ENCODE measurements at regions not wholly inside any gene's neighbourhood (a gene's known extent, or its start where the extent isn't known, plus 50 kb on each side); places are given as distances from the start of the nearest gene placed in this dataset.
"Not testable (repeated sequence)": the region's sequence is repeated elsewhere in the genome, so short reads cannot be mapped to it uniquely, and the experiment has no call there.

DNA sequence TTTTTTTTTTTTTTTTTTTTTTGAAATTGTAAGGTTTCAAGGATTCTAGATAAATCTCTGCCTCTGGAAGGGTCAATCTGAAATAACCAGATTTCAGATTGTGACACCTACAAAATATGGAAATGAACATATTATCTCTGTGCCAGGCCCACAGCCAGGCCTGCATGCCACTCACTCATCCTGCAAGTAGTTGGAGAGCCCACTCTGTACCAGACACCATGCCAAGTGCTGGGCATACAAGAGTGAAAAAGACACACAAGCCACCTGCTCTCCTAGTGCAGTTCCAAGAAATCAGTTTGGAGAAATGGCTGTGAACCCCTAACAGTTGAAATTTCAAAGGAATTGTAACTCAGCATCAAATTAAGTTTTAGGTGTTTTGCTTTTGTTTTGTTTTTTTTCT lies 145.9 kb upstream of the NOCT start:
- H3K27ac Mint-ChIP-seq: no peak overlapping the region
- H3K27me3 Mint-ChIP-seq: peaks cover 11 to 17% of the 10 kb centered on the region in 2 donors
- ATAC-seq (replicated peaks) (no peak), DNase-seq (no peak)
- no peaks in the 10 kb centered on the region for H3K36me3 Mint-ChIP-seq (ENCODE audit: insufficient read depth)
- no peak overlapping the region for H3K4me3 Mint-ChIP-seq
- no peaks in the 10 kb centered on the region for H3K4me1 Mint-ChIP-seq (ENCODE audit: low read depth in 2 of 2)
- H3K9me3 Mint-ChIP-seq: no peaks in the 10 kb centered on the region

DNA sequence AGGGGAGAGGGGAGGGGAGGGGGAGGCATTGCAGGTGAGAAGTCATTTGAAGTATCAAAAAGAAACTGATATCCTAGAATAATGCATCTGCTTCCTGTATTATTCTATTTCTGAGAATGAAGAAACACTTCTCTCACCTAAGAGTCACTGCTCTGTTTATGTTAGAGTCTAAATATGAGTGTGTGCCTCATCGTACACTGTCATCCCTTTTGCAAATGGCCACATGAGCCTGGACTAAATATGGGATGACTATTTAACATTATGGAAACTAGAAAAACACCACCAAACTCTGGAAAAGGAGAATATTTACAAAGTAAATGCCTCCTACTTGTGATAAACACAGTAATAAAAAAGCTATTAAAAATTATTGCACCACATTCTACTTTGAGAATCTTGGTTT lies 146.4 kb upstream of the NOCT start:
- no peak overlapping the region for H3K4me3 Mint-ChIP-seq
- no peaks in the 10 kb centered on the region for H3K9me3 Mint-ChIP-seq
- peaks cover 6 to 12% of the 10 kb centered on the region in 2 donors for H3K27me3 Mint-ChIP-seq
- H3K36me3 Mint-ChIP-seq (ENCODE audit: insufficient read depth): no peaks in the 10 kb centered on the region
- no peak for DNase-seq
- no peak for ATAC-seq (replicated peaks)
- H3K4me1 Mint-ChIP-seq (ENCODE audit: low read depth in 2 of 2): no peaks in the 10 kb centered on the region
- H3K27ac Mint-ChIP-seq: no peak overlapping the region

DNA sequence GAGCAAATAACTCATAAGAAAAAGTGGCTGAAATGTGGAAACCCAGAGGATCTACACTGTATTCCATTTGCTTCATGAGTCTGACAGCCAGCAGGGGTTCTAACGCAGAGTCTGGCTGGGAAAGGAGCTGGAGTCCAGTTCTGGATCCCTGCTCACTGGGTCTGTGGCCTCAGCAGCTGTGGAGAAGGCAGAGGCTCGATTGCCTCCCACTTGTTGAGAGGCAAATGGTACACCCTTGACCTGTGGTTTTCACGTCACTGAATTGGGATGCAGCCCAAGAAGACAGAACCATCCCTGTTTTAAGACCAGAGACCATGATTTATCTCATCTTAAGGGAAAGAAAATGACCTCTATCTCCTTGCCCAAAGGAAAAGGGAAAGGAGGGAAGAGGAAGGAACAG lies 147.0 kb upstream of the NOCT start:
- Mint-ChIP-seq H3K36me3 (ENCODE audit: insufficient read depth) (no peaks in the 10 kb centered on the region), H3K9me3 (no peaks in the 10 kb centered on the region), H3K4me3 (no peak overlapping the region), H3K4me1 (ENCODE audit: low read depth in 2 of 2) (no peaks in the 10 kb centered on the region), H3K27ac (no peak overlapping the region), H3K27me3 (peaks cover under 1 to 8% of the 10 kb centered on the region in 2 donors)
- ATAC-seq (replicated peaks) (no peak), DNase-seq (no peak)

DNA sequence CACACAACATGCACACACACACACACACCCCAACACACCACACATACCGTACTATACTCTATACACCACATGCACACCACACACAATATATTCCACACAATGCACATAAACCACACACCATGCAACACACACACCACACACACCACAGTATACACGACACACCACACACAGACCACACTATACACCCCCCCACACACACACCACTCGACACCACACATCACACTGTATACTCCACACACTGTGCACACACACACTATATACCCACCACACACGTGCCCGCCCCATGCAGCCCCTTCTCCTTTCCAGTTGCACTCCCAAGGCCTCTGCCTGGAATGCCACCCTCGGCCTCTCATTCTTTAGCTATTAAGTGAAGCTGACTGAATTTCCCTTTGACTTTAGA lies 148.2 kb upstream of the NOCT start:
- DNase-seq (no peak), ATAC-seq (replicated peaks) (no peak)
- Mint-ChIP-seq H3K4me3 (no peak overlapping the region), H3K9me3 (no peaks in the 10 kb centered on the region), H3K36me3 (ENCODE audit: insufficient read depth) (no peaks in the 10 kb centered on the region), H3K27me3 (no peaks in the 10 kb centered on the region), H3K4me1 (ENCODE audit: low read depth in 2 of 2) (no peaks in the 10 kb centered on the region), H3K27ac (no peak overlapping the region)

DNA sequence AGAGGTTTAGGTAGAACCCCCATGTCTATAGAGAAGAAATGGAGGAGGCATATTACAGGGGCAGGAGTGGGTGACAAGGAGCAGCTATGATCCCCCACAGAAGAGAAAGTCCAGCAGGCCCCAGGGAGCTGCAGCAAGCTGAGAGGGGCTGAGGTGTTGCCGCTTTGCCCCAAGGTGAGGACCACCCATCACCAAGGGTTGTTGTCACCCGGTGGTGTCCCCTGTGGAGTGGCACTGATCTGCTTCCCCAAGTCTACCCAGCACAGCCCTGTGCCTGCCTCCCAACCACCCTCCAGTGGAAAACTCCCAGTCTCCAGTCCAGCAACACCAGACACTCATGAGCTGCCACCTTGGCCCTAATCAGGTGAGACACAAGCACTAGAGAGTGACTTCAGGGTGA lies 149.3 kb upstream of the NOCT start:
- no peak overlapping the region for H3K4me3 Mint-ChIP-seq
- ATAC-seq (replicated peaks): no peak

DNA sequence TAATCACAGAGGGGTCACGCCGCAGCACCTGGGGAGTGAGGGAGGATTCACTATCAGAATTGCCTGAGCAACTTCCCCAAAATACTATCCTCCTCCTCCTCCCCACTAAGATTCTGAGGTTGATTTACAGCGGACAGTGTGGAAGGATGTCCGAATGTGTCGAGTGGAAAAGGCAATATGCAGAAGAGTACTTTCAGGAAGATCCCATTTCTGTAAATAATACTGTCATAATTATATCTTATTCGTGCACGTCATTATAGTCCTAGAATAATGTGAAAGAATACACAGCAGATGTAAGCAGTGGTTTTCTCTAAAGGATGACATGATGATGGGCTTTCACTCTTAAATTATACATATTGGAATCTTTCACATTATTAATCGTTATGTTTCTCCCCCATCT lies 149.8 kb upstream of the NOCT start:
- H3K9me3 Mint-ChIP-seq: no peaks in the 10 kb centered on the region
- H3K4me1 Mint-ChIP-seq (ENCODE audit: low read depth in 2 of 2): no peaks in the 10 kb centered on the region
- H3K27me3 Mint-ChIP-seq: no peaks in the 10 kb centered on the region
- no peak for ATAC-seq (replicated peaks)
- H3K36me3 Mint-ChIP-seq (ENCODE audit: insufficient read depth): no peaks in the 10 kb centered on the region
- no peak overlapping the region for H3K27ac Mint-ChIP-seq
- H3K4me3 Mint-ChIP-seq: no peak overlapping the region
- DNase-seq: no peak

More for the DNA sequence above, 149.3 kb upstream of the NOCT start:
- H3K36me3 Mint-ChIP-seq (ENCODE audit: insufficient read depth): no peaks in the 10 kb centered on the region
- no peak overlapping the region for H3K27ac Mint-ChIP-seq
- no peak for DNase-seq
- H3K9me3 Mint-ChIP-seq: no peaks in the 10 kb centered on the region
- no peaks in the 10 kb centered on the region for H3K27me3 Mint-ChIP-seq
- no peaks in the 10 kb centered on the region for H3K4me1 Mint-ChIP-seq (ENCODE audit: low read depth in 2 of 2)

DNA sequence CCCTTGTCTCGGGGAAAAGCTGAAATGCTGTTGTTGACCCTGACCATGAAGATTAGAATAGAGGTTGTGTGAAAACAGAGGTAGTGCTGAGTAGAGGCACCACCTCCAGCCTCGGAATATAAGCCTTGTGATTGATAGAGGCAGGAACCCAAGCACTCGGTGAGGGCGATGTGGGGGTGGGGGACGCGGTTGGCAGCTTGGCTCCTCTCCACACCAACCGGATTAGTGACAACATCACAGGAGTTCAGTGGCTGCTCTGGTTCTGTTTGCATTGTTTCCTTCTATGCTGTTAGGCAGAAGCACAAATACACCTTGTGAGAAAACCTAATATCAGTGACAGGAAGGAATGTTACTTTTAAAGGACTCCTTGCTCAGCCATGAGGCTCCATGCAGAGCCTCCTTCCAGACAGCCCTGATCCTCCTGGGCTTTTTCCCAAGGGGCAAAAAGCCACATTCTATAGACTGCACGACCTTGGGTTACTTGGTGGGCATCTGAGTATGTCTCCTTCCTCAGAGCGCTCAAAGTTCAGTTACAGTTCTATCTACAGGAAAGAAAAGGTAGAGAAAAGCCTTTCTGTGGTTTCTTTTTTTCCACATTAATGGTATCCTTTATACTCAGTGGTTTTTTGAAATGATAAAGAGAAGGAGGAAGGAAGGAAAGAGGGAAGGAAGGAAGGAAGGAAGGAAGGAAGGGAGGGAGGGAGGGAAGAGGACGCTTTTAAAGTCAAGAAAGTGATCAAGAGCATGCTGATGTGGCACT lies 150.4 kb upstream of the NOCT start:
- Mint-ChIP-seq H3K4me3 (no peak overlapping the region), H3K4me1 (ENCODE audit: low read depth in 2 of 2) (no peaks in the 10 kb centered on the region), H3K36me3 (ENCODE audit: insufficient read depth) (no peaks in the 10 kb centered on the region), H3K27me3 (no peaks in the 10 kb centered on the region), H3K27ac (no peak overlapping the region), H3K9me3 (no peaks in the 10 kb centered on the region)
- ATAC-seq (replicated peaks) (no peak), DNase-seq (no peak)

DNA sequence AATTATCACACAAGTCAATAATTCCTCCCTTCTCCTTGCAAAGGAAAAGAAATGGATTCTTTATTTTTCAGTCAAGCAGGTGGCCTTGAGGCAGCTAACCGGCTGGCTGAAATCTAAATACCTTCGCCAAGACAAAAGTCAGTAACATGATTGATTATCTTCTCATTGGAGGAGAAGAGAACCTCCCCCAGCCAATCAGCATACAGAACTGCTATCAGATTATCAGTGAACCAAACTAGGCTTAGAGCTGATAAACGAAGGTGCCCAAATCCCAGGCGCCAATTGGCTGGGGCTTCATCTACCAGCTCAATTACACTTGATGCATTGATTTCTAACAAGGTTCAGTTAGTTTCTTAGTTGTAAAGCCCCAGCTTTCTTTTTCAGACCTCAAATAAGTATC lies 152.4 kb upstream of the NOCT start:
- ATAC-seq (replicated peaks) (no peak), DNase-seq (no peak)
- H3K4me3 Mint-ChIP-seq: no peak overlapping the region
- H3K27me3 Mint-ChIP-seq: no peaks in the 10 kb centered on the region
- H3K4me1 Mint-ChIP-seq (ENCODE audit: low read depth in 2 of 2): no peaks in the 10 kb centered on the region
- H3K36me3 Mint-ChIP-seq (ENCODE audit: insufficient read depth): no peaks in the 10 kb centered on the region
- no peaks in the 10 kb centered on the region for H3K9me3 Mint-ChIP-seq
- H3K27ac Mint-ChIP-seq: no peak overlapping the region

DNA sequence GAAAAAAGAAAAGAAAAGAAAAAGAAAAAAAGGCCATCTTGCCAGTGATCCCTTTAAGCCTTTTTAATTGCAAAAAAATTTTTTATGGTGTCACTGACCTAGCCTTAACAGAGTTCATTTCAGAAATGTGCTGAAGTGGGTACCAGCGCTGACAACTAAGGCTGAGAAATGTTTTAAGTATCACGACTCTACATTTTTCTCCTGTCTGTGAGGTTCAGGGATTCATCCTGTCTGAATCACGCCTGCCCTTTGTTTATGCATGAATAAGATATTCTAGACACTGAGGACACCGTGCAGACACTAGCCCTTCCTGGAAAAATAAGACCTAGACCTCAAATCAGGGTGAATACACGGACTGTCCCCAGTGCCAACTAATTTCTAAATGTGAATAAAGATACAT lies 154.4 kb upstream of the NOCT start:
- H3K36me3 Mint-ChIP-seq (ENCODE audit: insufficient read depth): no peaks in the 10 kb centered on the region
- no peak overlapping the region for H3K27ac Mint-ChIP-seq
- DNase-seq (no peak), ATAC-seq (replicated peaks) (no peak)
- H3K4me3 Mint-ChIP-seq: no peak overlapping the region
- H3K4me1 Mint-ChIP-seq (ENCODE audit: low read depth in 2 of 2): no peaks in the 10 kb centered on the region
- H3K27me3 Mint-ChIP-seq: peaks cover 2% of the 10 kb centered on the region in 2 donors
- H3K9me3 Mint-ChIP-seq: no peaks in the 10 kb centered on the region

DNA sequence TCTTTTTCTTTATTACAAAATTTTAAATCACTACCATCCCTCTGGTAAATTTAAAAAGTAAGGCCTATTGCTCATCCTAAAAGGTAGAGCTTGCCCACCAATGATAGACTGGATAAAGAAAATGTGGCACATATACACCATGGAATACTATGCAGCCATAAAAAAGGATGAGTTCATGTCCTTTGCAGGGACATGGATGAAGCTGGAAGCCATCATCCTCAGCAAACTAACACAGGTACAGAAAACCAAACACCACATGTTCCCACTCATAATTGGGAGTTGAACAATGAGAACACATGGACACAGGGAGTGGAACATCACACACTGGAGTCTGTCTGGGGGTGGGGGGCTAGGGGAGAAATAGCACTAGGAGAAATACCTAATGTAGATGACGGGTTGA lies 155.2 kb upstream of the NOCT start:
- not testable (repeated sequence) for H3K9me3 Mint-ChIP-seq; ATAC-seq (replicated peaks); DNase-seq; H3K27ac Mint-ChIP-seq; H3K4me1 Mint-ChIP-seq (ENCODE audit: low read depth in 2 of 2); H3K4me3 Mint-ChIP-seq; H3K36me3 Mint-ChIP-seq (ENCODE audit: insufficient read depth); H3K27me3 Mint-ChIP-seq

DNA sequence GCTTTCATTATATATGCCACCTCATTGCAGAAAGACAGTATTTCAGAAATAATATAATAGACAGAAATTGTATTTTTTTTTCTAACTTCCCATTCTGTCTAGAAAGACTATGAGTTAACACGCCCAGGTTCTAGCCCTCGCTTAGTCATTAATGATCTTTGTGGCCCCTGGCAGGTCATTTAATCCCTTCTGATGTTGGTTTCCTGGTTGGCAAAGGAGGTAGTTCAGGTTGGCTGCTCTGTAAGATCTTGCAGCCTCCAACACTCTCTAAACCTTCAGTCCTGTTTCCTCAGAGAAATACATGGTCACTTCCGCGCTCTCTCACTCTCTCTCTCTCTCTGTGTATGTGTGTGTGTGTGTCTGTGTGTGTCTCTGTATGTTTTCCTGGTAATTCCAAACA lies 156.3 kb upstream of the NOCT start:
- Mint-ChIP-seq H3K4me1 (ENCODE audit: low read depth in 2 of 2) (no peaks in the 10 kb centered on the region), H3K36me3 (ENCODE audit: insufficient read depth) (no peaks in the 10 kb centered on the region), H3K27me3 (peaks cover 10 to 13% of the 10 kb centered on the region in 2 donors), H3K4me3 (no peak overlapping the region), H3K27ac (no peak overlapping the region), H3K9me3 (no peaks in the 10 kb centered on the region)
- DNase-seq (no peak), ATAC-seq (replicated peaks) (no peak)

DNA sequence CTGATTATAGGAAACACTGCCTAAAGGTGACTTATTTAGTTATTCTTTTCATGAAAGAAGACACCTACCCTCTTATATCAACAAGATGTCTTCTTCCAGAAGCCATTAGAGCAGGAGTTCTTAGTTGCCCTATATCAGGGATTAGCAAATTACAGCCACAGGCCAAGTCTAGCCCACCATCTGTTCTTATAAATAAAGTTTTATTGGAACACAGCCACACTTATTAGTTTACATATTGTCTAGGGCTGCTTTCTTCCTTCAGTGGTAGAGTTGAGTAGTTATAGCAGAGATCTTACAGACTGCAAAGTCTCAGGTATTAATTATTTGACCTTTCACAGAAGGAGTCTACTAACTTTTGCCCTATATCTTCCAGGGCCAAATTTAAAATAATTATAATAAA lies 157.2 kb upstream of the NOCT start:
- no peak overlapping the region for H3K4me3 Mint-ChIP-seq
- no peaks in the 10 kb centered on the region for H3K4me1 Mint-ChIP-seq (ENCODE audit: low read depth in 2 of 2)
- ATAC-seq (replicated peaks) (no peak), DNase-seq (no peak)
- peaks cover 10 to 13% of the 10 kb centered on the region in 2 donors for H3K27me3 Mint-ChIP-seq
- H3K9me3 Mint-ChIP-seq: no peaks in the 10 kb centered on the region
- H3K36me3 Mint-ChIP-seq (ENCODE audit: insufficient read depth): no peaks in the 10 kb centered on the region
- no peak overlapping the region for H3K27ac Mint-ChIP-seq

DNA sequence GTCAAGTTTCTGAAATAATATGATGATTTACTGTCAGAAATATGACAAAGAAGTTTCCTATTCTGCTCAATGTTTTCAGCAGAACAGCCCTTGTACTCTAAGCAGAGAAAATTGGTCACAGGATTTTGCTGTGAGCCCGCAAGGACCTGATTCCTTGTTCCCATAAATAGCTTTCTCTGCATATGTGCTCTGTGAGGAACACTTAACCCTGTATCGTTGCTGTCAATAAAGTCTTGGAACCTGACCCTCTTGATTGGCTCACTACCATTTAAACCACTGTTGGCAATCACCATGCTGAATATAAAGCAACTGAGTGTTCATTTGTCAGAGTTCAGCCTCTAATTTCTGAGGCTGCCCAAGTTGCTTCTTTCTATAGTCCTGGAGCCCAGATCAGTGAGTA lies 158.2 kb upstream of the NOCT start:
- no peaks in the 10 kb centered on the region for H3K4me1 Mint-ChIP-seq (ENCODE audit: low read depth in 2 of 2)
- ATAC-seq (replicated peaks): no peak

DNA sequence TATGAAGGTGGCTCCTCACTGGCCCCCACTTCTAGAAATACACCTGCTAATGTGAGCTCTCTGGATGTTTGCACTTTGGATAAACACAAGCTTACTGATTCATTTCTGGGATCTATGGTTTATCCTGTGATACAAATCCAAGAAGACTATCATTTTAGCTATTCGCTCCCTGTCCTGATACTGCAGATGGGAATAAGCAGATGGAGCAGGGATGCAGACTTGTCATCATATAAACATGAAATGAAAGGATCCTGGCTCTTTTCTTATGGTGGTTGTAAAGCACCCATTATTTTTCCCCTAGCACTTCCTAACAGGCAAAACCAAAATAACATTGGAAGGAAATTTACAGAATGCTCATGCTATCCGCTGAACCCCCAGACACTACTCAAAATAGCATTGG lies 162.9 kb upstream of the NOCT start:
- DNase-seq: no peak
- ATAC-seq (replicated peaks): no peak
- no peak overlapping the region for H3K27ac Mint-ChIP-seq
- no peak overlapping the region for H3K4me3 Mint-ChIP-seq
- no peaks in the 10 kb centered on the region for H3K36me3 Mint-ChIP-seq (ENCODE audit: insufficient read depth)
- no peaks in the 10 kb centered on the region for H3K9me3 Mint-ChIP-seq
- peaks cover 15 to 27% of the 10 kb centered on the region in 2 donors for H3K27me3 Mint-ChIP-seq
- H3K4me1 Mint-ChIP-seq (ENCODE audit: low read depth in 2 of 2): no peaks in the 10 kb centered on the region

More for the DNA sequence above, 158.2 kb upstream of the NOCT start:
- Mint-ChIP-seq H3K9me3 (no peaks in the 10 kb centered on the region), H3K27ac (no peak overlapping the region), H3K4me3 (no peak overlapping the region), H3K36me3 (ENCODE audit: insufficient read depth) (no peaks in the 10 kb centered on the region), H3K27me3 (peaks cover 10 to 13% of the 10 kb centered on the region in 2 donors)
- DNase-seq: no peak

All from effector memory CD8-positive, alpha-beta T cell (primary cell).